ENCODE measurements at regions not wholly inside any gene's neighbourhood (a gene's known extent, or its start where the extent isn't known, plus 50 kb on each side); places are given as distances from the start of the nearest gene placed in this dataset.
A peak's percentile ranks its signal among the peaks of the same experiment; 100 is the strongest.

DNA sequence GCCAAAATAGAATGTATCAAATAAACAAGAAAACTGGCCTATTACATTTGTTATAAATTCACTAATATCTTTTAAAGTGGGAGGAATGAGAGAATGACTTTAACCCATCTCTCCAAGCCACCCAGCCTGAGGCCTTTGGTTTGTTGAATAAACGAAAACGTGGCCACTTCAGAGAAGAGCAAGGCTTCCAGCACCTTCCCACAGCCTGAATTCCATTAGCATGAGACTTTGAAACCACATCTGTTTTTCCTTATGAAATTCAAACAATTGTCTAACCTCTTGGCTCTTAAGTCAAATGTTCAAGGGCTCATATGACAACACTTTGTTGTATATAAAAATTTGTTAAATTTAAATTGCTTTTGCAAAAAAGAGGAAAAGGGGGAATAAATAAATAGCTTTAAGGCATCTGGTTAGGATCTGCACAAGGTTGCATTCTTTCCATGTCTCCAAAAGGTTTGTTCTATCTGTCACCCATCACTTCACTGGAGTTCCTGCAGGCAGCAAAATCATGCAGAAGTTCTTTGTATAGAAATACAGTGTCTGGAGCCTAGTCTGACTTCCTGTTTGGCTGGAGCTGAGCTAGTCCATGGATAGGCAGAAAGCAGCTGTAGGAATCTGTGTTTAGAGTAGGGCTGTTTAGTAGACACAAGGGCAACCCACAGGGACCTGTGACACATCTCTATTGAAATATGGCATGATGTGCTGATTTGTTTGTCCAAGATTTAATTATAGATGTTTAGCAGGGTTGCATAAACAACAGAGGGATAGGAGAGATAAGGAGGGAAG lies 502.3 kb downstream of the KCTD12 start:
- DNase-seq (ENCODE audit: low read depth): peak; percentile 96
- TF ChIP-seq, protein P1, sequence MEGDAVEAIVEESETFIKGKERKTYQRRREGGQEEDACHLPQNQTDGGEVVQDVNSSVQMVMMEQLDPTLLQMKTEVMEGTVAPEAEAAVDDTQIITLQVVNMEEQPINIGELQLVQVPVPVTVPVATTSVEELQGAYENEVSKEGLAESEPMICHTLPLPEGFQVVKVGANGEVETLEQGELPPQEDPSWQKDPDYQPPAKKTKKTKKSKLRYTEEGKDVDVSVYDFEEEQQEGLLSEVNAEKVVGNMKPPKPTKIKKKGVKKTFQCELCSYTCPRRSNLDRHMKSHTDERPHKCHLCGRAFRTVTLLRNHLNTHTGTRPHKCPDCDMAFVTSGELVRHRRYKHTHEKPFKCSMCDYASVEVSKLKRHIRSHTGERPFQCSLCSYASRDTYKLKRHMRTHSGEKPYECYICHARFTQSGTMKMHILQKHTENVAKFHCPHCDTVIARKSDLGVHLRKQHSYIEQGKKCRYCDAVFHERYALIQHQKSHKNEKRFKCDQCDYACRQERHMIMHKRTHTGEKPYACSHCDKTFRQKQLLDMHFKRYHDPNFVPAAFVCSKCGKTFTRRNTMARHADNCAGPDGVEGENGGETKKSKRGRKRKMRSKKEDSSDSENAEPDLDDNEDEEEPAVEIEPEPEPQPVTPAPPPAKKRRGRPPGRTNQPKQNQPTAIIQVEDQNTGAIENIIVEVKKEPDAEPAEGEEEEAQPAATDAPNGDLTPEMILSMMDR (conservative IDR thresholded peaks at IDR 0.05; ENCODE audit: low read depth, low read length): no peak
- H3K4me3 ChIP-seq (ENCODE audit: low read depth, low read length): no peak overlapping the region

DNA sequence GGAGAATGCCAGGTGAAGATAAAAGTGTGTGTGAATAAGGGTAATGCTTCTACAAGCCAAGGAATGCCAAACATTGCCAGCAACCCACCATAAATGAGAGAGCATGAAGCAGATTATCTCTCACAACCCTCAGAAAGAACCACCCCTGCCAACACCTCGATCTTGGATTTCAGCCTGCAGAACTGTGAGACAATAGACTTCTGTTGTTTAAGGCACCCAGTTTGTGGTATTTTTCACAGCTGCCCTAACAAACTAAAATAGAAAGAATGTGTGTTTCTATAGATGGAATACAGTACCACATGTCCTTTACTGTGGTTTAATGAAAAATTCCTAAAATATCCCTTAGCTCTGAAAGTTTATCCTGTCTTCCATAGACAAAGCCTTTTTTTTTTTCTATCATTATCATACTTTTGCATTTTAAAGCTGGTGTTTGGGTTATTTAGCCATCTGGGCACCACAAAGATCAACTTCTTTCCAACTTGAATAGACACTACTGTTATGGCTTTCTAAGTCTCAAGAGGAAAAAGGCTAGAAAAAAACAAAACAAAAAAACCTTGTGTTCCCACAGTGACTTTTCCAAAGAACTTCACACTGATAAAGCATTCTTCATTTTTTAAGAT lies 505.6 kb downstream of the KCTD12 start:
- DNase-seq (ENCODE audit: low read depth): peak; percentile 33
- TF ChIP-seq, protein P1 (conservative IDR thresholded peaks at IDR 0.05; ENCODE audit: low read depth, low read length): no peak
- no peak overlapping the region for H3K4me3 ChIP-seq (ENCODE audit: low read depth, low read length)

DNA sequence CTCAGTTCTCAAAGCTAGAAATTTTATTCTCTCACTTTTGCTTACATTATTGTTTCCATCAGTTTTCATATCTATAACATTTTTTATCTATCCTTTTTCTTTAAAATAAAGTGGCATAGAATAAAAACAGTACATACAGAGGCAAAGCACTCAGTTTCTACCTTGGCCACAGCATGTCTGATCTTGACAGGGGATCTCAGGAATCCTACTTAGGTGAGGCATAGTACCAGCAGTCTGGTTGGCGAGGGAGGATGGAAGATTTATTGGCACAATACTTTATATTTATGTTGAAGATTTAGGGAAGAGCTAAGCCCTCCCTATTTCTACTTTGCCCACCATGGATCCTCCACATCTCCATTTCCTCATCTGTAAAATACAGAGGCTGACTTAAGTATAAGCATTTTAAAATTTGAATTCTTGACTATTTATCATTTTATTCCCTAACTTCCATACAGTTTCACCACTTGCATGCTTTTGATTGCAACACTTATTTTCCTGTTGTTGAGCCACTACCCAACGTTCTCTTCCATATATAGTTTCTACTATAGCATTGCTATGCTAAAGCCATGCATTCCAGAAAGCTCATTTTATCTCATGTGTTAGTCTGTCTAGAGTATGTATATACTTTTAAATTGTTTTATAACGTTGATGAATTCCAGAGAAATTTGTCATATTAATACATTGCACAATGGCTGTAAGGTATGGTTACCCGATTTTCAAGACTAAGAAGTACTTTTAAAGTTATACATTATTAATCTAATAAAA lies 506.7 kb downstream of the KCTD12 start:
- H3K4me3 ChIP-seq (ENCODE audit: low read depth, low read length): no peak overlapping the region
- no peak for DNase-seq (ENCODE audit: low read depth)
- TF ChIP-seq, protein P1 (conservative IDR thresholded peaks at IDR 0.05; ENCODE audit: low read depth, low read length): no peak

DNA sequence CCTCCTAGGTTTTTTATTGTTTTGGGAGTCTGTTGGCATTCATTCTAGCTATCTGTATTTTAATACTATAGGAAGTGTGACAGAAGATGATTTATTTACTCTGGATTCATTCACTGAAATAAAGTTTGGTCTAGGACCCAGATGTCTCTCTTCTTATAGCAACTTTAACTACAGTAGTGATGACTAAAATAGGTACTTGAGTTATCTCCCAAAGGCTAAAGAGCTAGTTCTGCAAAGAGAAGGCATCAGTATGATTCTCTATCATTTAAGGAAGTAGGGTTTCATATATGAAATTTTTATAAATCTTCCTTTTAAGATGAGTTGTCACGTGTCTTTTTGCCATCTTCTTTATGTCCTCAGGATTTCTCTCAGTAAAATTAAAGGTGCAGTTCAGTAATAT lies 507.4 kb downstream of the KCTD12 start:
- no peak overlapping the region for H3K4me3 ChIP-seq (ENCODE audit: low read depth, low read length)
- TF ChIP-seq, protein P1 (conservative IDR thresholded peaks at IDR 0.05; ENCODE audit: low read depth, low read length): no peak
- DNase-seq (ENCODE audit: low read depth): no peak

DNA sequence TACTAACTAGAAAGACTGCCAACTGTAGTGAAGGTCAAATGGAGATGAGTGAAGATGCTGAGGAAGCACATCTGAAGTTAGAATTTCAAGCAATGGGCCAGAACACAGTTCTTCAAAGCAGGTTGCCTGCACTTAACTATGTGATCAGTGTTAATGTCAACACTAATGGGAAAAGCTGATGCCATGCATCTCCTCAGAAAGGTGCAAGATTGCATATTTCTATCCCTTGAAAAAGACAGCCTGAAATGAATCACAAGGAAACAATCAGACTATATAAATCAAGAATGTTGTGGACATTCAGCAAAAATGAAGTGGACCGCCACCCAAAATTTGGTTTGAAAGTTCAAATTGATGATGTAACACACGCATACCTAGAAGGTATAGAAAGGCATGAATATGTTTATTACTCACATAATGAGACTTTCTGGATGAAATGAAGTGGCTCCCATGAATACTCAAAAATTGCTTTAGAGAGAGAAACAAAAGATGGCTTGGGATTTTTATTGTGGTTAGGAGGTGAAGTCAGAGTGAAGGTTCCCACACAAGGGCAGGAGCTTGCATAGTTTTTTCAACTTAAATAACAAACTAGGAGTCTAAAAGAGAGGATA lies 522.4 kb downstream of the KCTD12 start:
- TF ChIP-seq, protein P1 (conservative IDR thresholded peaks at IDR 0.05; ENCODE audit: low read depth, low read length): no peak
- H3K4me3 ChIP-seq (ENCODE audit: low read depth, low read length): no peak overlapping the region
- DNase-seq (ENCODE audit: low read depth): no peak

DNA sequence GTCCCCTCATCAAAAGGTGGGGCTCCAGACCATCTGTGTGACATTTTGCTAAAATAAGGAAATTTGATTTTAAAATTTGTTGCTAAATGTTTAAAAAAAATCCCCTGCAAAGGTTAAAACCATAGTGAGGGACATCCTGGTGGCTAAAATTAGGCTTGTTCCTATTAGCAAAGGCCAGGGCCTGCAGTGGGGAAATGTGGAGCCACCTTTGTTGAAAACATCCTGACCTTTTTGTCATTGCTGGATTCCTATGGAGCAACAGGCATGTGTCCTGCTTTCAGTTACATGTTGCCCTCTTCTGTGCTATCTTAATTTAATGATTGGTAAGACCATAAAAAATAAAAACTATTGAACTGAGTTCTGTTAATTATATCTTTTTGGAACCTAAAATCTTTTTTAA lies 524.3 kb downstream of the KCTD12 start:
- TF ChIP-seq, protein P1 (conservative IDR thresholded peaks at IDR 0.05; ENCODE audit: low read depth, low read length): no peak
- H3K4me3 ChIP-seq (ENCODE audit: low read depth, low read length): no peak overlapping the region
- no peak for DNase-seq (ENCODE audit: low read depth)
